A673 (cell line): ENCODE measurements at regions not wholly inside any gene's neighbourhood (a gene's known extent, or its start where the extent isn't known, plus 50 kb on each side); places are given as distances from the start of the nearest gene placed in this dataset.

ENCODE experiments used
- EZH2 ChIP-seq: fragments of 200-600 bp; sonication (generic); IDR thresholded peaks from 2 replicates; pipeline ENCODE4 v1.6.1; 2017; ENCODE audit warnings: borderline replicate concordance, low read depth, mild to moderate bottlenecking, mixed read lengths, antibody characterized with exemption, low read length; ENCODE audit not compliant: poor library complexity, severe bottlenecking
- TF ChIP-seq, protein P1 (sequence below): fragments of 300-800, 200-600 bp; sonication (generic); conservative IDR thresholded peaks from 2 replicates; pipeline ENCODE4 v1.5.1; 2017; ENCODE audit warnings: low read depth, mild to moderate bottlenecking, antibody characterized with exemption, low read length, moderate library complexity, mixed read lengths

DNA sequence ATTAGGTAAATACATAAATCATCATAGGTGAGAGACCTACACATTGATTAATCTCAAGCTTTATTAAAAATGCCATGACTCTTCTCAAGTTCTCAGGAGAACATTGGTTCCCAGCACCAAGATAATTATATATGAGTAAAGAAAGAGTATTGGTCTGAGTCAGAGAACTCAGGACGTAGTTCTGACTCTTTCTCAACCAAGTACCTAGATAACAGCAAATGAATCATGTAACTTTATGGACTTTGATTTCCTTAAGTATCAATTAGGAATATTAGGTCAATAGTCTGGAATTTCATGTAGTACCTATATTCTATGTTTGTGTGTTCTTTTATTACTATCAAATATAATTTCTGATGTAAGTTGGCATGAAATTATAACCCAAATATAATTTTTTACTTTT is 409.9 kb downstream of the GABRG1 start:
- TF ChIP-seq, protein P1, sequence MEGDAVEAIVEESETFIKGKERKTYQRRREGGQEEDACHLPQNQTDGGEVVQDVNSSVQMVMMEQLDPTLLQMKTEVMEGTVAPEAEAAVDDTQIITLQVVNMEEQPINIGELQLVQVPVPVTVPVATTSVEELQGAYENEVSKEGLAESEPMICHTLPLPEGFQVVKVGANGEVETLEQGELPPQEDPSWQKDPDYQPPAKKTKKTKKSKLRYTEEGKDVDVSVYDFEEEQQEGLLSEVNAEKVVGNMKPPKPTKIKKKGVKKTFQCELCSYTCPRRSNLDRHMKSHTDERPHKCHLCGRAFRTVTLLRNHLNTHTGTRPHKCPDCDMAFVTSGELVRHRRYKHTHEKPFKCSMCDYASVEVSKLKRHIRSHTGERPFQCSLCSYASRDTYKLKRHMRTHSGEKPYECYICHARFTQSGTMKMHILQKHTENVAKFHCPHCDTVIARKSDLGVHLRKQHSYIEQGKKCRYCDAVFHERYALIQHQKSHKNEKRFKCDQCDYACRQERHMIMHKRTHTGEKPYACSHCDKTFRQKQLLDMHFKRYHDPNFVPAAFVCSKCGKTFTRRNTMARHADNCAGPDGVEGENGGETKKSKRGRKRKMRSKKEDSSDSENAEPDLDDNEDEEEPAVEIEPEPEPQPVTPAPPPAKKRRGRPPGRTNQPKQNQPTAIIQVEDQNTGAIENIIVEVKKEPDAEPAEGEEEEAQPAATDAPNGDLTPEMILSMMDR: no peak
- TF ChIP-seq EZH2: no peak
